ENCODE measurements at regions not wholly inside any gene's neighbourhood (a gene's known extent, or its start where the extent isn't known, plus 50 kb on each side); places are given as distances from the start of the nearest gene placed in this dataset.
A peak's percentile ranks its signal among the peaks of the same experiment; 100 is the strongest.

DNA sequence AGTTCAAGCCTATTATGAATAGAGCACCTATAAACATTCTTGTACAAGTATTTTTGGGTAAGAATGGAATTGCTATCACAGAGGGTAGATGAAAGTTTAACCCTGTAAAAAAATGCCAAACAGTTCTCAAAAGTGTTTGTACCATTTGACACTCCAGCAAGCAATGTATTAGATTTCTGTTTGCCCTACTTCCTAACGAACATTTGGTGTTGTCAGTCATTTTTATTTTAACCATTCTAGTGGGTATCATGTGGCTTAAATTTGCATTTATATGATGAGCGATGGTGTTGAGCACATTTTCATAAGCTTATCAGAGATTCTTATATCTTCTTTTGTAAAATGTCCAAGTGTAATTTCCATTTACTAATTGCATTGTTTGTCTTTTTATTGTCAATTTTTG is 608.2 kb upstream of the ACVR2A start:
- no peak overlapping the region for H3K4me3 ChIP-seq
- 28 to 38% (median 33%) methylated on average over 2 of the region's 2 CpGs for WGBS, 3 donors
- H3K9me3 ChIP-seq, result peaks cover 4% of the 10 kb centered on the region

DNA sequence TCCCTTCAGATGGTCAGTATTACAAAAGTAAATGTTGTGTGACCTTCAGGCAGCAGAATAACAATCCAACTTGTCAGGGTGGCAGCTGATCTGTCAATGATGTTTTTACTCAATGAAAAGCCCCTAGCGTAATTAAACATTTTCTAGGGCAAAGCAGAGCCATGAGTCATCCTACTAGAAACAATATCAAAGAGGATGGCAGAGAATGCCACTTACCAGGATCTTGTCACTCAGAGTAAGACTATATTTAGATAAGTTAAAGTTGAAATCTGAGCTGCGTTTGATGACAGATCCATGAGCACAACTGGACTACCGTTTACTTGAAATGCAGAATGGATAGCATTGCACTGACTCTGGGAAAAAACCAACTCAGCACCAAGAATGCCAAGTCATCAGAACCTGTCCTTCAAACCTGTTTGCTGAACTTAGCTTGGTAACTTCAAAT is 612.6 kb upstream of the ACVR2A start:
- H3K27ac ChIP-seq, result peak overlapping the region; percentile 74

More for the DNA sequence above, 608.2 kb upstream of the ACVR2A start:
- peak in 3 of 4 donors; percentile 40 to 57 (median 53) for ATAC-seq
- peak overlapping the region; percentile 68 for H3K27ac ChIP-seq
- intact Hi-C loops (cut with DNase I), result no loop called here
- no peak for DNase-seq
- H3K36me3 ChIP-seq (ENCODE audit: insufficient read depth in 1 of 2, low read depth in 1 of 2), result no peaks in the 10 kb centered on the region
- TF ChIP-seq, protein P1, sequence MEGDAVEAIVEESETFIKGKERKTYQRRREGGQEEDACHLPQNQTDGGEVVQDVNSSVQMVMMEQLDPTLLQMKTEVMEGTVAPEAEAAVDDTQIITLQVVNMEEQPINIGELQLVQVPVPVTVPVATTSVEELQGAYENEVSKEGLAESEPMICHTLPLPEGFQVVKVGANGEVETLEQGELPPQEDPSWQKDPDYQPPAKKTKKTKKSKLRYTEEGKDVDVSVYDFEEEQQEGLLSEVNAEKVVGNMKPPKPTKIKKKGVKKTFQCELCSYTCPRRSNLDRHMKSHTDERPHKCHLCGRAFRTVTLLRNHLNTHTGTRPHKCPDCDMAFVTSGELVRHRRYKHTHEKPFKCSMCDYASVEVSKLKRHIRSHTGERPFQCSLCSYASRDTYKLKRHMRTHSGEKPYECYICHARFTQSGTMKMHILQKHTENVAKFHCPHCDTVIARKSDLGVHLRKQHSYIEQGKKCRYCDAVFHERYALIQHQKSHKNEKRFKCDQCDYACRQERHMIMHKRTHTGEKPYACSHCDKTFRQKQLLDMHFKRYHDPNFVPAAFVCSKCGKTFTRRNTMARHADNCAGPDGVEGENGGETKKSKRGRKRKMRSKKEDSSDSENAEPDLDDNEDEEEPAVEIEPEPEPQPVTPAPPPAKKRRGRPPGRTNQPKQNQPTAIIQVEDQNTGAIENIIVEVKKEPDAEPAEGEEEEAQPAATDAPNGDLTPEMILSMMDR (IDR thresholded peaks at IDR 0.05), result no peak
- peaks cover 6% of the 10 kb centered on the region for H3K4me1 ChIP-seq
- no peaks in the 10 kb centered on the region for H3K27me3 ChIP-seq (ENCODE audit: insufficient read depth in 3 of 3, low read length in 2 of 3)

DNA sequence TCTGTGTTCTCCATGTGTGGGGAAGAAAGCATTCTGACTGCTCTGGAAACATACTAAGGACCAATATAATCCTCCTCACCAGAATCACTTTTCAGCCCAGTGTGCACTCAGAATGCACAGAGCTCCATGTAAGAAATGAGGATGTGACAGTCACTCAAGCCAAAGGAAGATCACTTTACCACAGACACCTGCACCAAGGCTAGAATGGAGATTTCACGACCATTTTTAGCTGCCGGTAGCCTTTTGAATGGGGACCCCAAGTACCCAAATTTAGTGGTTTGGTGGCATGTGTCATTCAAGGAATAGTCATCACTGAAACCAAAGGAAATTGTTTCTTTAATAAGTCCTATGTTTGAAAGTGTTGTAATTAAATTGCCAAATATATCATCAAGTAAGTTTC is 613.2 kb upstream of the ACVR2A start:
- TF ChIP-seq, protein P1 (IDR thresholded peaks at IDR 0.05), result no peak
- H3K27me3 ChIP-seq (ENCODE audit: insufficient read depth in 3 of 3, low read length in 2 of 3), result no peaks in the 10 kb centered on the region
- ATAC-seq, result peak in 2 of 4 donors; percentile 19 to 53
- H3K4me3 ChIP-seq, result no peak overlapping the region
- peaks cover 4% of the 10 kb centered on the region for H3K4me1 ChIP-seq
- no peaks in the 10 kb centered on the region for H3K36me3 ChIP-seq (ENCODE audit: insufficient read depth in 1 of 2, low read depth in 1 of 2)
- WGBS, 3 donors, result 30 to 61% (median 30%) methylated on average over 2 of the region's 2 CpGs
- no peaks in the 10 kb centered on the region for H3K9me3 ChIP-seq
- intact Hi-C loops (cut with DNase I), result no loop called here
- H3K27ac ChIP-seq, result peak overlapping the region; percentile 60
- no peak for DNase-seq

More for the DNA sequence above, 612.6 kb upstream of the ACVR2A start:
- Histone ChIP-seq H3K27me3 (ENCODE audit: insufficient read depth in 3 of 3, low read length in 2 of 3) (no peaks in the 10 kb centered on the region), H3K4me1 (peaks cover 9% of the 10 kb centered on the region), H3K36me3 (ENCODE audit: insufficient read depth in 1 of 2, low read depth in 1 of 2) (no peaks in the 10 kb centered on the region), H3K9me3 (no peaks in the 10 kb centered on the region), H3K4me3 (no peak overlapping the region)
- ATAC-seq (peak; percentile 96 to 99 (median 99)), DNase-seq (no peak)
- intact Hi-C loops (cut with DNase I), result no loop called here
- TF ChIP-seq, protein P1 (IDR thresholded peaks at IDR 0.05), result no peak
- WGBS, 3 donors, result 24 to 31% (median 29%) methylated on average over 3 of the region's 3 CpGs

DNA sequence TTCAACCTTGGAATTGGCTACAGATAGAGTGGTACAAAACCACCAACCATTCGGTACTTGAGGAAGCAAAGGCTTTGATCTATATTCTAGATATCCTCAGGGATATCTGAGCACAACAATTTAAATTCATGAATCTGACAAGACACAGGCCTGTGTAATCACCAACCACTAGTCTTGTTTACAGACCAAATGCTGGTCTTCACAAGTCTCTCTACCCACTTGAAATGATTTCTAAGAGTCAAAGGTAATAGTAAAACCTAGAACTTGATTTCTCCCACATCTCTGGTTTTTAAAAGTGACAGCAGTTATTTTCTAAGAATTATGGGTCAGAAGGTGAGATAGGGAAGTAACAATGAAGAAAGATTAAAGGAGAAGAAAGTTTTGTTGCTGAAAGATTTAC is 613.7 kb upstream of the ACVR2A start:
- TF ChIP-seq, protein P1 (IDR thresholded peaks at IDR 0.05), result no peak
- intact Hi-C loops (cut with DNase I), result no loop called here
- H3K9me3 ChIP-seq, result no peaks in the 10 kb centered on the region
- no peaks in the 10 kb centered on the region for H3K27me3 ChIP-seq (ENCODE audit: insufficient read depth in 3 of 3, low read length in 2 of 3)
- H3K27ac ChIP-seq, result peak overlapping the region; percentile 60
- H3K4me3 ChIP-seq, result no peak overlapping the region
- DNase-seq, result no peak
- 79 to 83% (median 79%) methylated on average over 1 of the region's 1 CpG for WGBS, 3 donors
- H3K4me1 ChIP-seq, result peaks cover 4% of the 10 kb centered on the region
- H3K36me3 ChIP-seq (ENCODE audit: insufficient read depth in 1 of 2, low read depth in 1 of 2), result no peaks in the 10 kb centered on the region
- ATAC-seq, result no peak

DNA sequence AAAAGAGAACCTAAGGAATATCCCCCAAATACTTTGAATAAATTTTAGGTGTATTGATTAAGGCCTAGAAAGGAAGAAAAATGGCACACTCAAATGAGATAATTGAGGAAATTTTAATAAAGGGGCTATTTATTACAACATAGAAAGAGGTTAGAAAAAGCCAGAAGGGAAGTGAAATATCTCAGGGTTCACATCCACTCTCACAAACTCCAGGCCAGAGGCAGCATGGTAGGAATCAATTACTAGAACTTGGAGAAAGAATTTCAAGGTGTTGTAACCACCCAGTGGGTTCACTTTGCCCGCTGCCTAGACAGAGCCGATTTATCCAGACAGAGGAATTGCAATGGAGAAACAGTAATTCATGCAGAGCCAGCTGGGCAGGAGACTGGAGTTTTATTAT is 617.5 kb upstream of the ACVR2A start:
- intact Hi-C loops (cut with DNase I), result no loop called here
- no peak for DNase-seq
- TF ChIP-seq, protein P1 (IDR thresholded peaks at IDR 0.05), result no peak
- Histone ChIP-seq H3K36me3 (ENCODE audit: insufficient read depth in 1 of 2, low read depth in 1 of 2) (no peaks in the 10 kb centered on the region), H3K4me3 (no peak overlapping the region), H3K27ac (no peak overlapping the region), H3K4me1 (peaks cover 4% of the 10 kb centered on the region), H3K9me3 (no peaks in the 10 kb centered on the region), H3K27me3 (ENCODE audit: insufficient read depth in 3 of 3, low read length in 2 of 3) (no peaks in the 10 kb centered on the region)
- no peak for ATAC-seq
- 94 to 97% (median 96%) methylated on average over 2 of the region's 2 CpGs for WGBS, 3 donors

Measured in psoas muscle (tissue), 7 donors.